GM12878 (cell line): ENCODE measurements at regions not wholly inside any gene's neighbourhood (a gene's known extent, or its start where the extent isn't known, plus 50 kb on each side); places are given as distances from the start of the nearest gene placed in this dataset.

Experiments used
- ASH2L ChIP-seq: fragments of 300-600, 200-600 bp; sonication (generic); IDR thresholded peaks from 2 replicates; pipeline ENCODE4 v1.6.1; 2017; ENCODE audit warnings: low read depth, mild to moderate bottlenecking, borderline replicate concordance
- ETV6 ChIP-seq, 2 experiments: fragments of 450-650 bp in 1 of 2; IDR thresholded peaks in 1 of 2; conservative IDR thresholded peaks in 1 of 2; 2 replicates each; pipeline ENCODE4 v1.6.1; 2014; ENCODE audit warnings: antibody characterized with exemption in 1 of 2, borderline replicate concordance in 1 of 2, low read depth in 1 of 2, mild to moderate bottlenecking in 1 of 2, moderate library complexity in 1 of 2
- HDAC2 ChIP-seq: fragments of 200-600 bp; sonication (generic); IDR thresholded peaks from 2 replicates; pipeline ENCODE4 v1.6.1; 2017
- MYC ChIP-seq: IDR thresholded peaks from 2 replicates; pipeline ENCODE4 v1.6.1; 2011; ENCODE audit warnings: mild to moderate bottlenecking, low read length, moderate library complexity, inconsistent platforms; ENCODE audit not compliant: insufficient read depth, insufficient replicate concordance, insufficient read length, severe bottlenecking
- POLR2A ChIP-seq: IDR thresholded peaks from 2 replicates; pipeline ENCODE4 v1.6.1; 2011; ENCODE audit warnings: low read depth, mild to moderate bottlenecking, low read length
- SIX5 ChIP-seq: IDR thresholded peaks from 2 replicates; pipeline ENCODE4 v1.6.1; 2011; ENCODE audit warnings: mild to moderate bottlenecking, low read depth, low read length, moderate library complexity; ENCODE audit not compliant: severe bottlenecking
- SREBF2 ChIP-seq: IDR thresholded peaks from 2 replicates; pipeline ENCODE4 v1.6.1; 2012; ENCODE audit warnings: mild to moderate bottlenecking, low read length
- TAF1 ChIP-seq: IDR thresholded peaks from 2 replicates; pipeline ENCODE4 v1.6.1; 2011; ENCODE audit warnings: mild to moderate bottlenecking, low read depth, low read length, borderline replicate concordance
- TF ChIP-seq, protein P1 (sequence below), 3 experiments: IDR thresholded peaks in 2 of 3; conservative IDR thresholded peaks in 1 of 3; 2 replicates each; pipeline ENCODE4 v1.5.1; 2011; ENCODE audit warnings: low read depth in 3 of 3, low read length in 3 of 3, mild to moderate bottlenecking in 3 of 3, control low read depth in 2 of 3, moderate library complexity in 2 of 3, inconsistent platforms in 1 of 3, mixed read lengths in 1 of 3; ENCODE audit not compliant: control insufficient read depth in 2 of 3, insufficient read depth in 1 of 3; ENCODE audit errors: extremely low read depth in 1 of 3
- TF ChIP-seq, protein P2 (sequence below): IDR thresholded peaks from 2 replicates; pipeline ENCODE4 v1.6.1; 2012; ENCODE audit warnings: low read length, inconsistent platforms
- TF ChIP-seq, protein P3 (sequence below): IDR thresholded peaks from 2 replicates; pipeline ENCODE4 v1.6.1; 2012; ENCODE audit warnings: low read depth, low read length, improper control_type of control experiment
- TF ChIP-seq, protein P4 (sequence below): fragments of 450-650 bp; formaldehyde crosslinking; IDR thresholded peaks from 2 replicates; pipeline ENCODE4 v1.4.0; 2020; ENCODE audit warnings: mild to moderate bottlenecking, moderate library complexity

DNA sequence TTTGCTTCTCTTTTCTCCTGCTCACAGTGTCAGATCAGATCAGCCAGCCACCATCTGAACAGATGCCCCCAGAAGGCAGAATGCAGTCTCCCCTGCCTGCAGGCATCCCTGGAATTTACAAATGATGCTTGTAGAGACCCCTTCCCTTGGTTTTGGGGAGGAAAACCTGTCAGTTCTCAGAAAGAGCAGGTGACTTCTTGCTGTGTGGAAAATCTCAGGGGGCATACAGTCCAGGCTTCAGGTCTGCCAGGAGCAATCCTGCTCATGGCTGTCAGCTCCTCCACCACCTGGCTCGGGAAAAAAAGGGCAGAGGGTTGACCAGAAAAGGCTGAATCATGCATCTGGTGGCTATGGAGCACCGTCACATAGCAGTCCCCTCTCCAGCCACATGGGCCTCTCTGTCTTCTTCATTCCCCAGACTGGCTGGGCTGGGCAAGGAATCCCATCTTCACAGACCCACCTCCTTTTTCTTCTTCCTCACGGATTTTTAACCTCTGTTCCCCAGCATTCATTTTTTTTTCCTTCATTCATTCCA, 107.0 kb downstream of the KCNF1 start:
- no peak for TF ChIP-seq TAF1
- TF ChIP-seq, protein P1, sequence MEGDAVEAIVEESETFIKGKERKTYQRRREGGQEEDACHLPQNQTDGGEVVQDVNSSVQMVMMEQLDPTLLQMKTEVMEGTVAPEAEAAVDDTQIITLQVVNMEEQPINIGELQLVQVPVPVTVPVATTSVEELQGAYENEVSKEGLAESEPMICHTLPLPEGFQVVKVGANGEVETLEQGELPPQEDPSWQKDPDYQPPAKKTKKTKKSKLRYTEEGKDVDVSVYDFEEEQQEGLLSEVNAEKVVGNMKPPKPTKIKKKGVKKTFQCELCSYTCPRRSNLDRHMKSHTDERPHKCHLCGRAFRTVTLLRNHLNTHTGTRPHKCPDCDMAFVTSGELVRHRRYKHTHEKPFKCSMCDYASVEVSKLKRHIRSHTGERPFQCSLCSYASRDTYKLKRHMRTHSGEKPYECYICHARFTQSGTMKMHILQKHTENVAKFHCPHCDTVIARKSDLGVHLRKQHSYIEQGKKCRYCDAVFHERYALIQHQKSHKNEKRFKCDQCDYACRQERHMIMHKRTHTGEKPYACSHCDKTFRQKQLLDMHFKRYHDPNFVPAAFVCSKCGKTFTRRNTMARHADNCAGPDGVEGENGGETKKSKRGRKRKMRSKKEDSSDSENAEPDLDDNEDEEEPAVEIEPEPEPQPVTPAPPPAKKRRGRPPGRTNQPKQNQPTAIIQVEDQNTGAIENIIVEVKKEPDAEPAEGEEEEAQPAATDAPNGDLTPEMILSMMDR (IDR thresholded peaks at IDR 0.05 in 2 of 3, conservative IDR thresholded peaks at IDR 0.05 in 1 of 3; ENCODE audit: control insufficient read depth in 2 of 3, extremely low read depth in 1 of 3, insufficient read depth in 1 of 3, low read depth in 3 of 3, low read length in 3 of 3), result no peak
- no peak for TF ChIP-seq ASH2L
- TF ChIP-seq, protein P2, sequence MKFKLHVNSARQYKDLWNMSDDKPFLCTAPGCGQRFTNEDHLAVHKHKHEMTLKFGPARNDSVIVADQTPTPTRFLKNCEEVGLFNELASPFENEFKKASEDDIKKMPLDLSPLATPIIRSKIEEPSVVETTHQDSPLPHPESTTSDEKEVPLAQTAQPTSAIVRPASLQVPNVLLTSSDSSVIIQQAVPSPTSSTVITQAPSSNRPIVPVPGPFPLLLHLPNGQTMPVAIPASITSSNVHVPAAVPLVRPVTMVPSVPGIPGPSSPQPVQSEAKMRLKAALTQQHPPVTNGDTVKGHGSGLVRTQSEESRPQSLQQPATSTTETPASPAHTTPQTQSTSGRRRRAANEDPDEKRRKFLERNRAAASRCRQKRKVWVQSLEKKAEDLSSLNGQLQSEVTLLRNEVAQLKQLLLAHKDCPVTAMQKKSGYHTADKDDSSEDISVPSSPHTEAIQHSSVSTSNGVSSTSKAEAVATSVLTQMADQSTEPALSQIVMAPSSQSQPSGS, result no peak
- TF ChIP-seq, protein P3, sequence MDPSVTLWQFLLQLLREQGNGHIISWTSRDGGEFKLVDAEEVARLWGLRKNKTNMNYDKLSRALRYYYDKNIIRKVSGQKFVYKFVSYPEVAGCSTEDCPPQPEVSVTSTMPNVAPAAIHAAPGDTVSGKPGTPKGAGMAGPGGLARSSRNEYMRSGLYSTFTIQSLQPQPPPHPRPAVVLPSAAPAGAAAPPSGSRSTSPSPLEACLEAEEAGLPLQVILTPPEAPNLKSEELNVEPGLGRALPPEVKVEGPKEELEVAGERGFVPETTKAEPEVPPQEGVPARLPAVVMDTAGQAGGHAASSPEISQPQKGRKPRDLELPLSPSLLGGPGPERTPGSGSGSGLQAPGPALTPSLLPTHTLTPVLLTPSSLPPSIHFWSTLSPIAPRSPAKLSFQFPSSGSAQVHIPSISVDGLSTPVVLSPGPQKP, result no peak
- no peak for TF ChIP-seq ETV6 (conservative IDR thresholded peaks at IDR 0.05 in 1 of 2, IDR thresholded peaks at IDR 0.05 in 1 of 2; ENCODE audit: borderline replicate concordance in 1 of 2, low read depth in 1 of 2)
- TF ChIP-seq, protein P4, sequence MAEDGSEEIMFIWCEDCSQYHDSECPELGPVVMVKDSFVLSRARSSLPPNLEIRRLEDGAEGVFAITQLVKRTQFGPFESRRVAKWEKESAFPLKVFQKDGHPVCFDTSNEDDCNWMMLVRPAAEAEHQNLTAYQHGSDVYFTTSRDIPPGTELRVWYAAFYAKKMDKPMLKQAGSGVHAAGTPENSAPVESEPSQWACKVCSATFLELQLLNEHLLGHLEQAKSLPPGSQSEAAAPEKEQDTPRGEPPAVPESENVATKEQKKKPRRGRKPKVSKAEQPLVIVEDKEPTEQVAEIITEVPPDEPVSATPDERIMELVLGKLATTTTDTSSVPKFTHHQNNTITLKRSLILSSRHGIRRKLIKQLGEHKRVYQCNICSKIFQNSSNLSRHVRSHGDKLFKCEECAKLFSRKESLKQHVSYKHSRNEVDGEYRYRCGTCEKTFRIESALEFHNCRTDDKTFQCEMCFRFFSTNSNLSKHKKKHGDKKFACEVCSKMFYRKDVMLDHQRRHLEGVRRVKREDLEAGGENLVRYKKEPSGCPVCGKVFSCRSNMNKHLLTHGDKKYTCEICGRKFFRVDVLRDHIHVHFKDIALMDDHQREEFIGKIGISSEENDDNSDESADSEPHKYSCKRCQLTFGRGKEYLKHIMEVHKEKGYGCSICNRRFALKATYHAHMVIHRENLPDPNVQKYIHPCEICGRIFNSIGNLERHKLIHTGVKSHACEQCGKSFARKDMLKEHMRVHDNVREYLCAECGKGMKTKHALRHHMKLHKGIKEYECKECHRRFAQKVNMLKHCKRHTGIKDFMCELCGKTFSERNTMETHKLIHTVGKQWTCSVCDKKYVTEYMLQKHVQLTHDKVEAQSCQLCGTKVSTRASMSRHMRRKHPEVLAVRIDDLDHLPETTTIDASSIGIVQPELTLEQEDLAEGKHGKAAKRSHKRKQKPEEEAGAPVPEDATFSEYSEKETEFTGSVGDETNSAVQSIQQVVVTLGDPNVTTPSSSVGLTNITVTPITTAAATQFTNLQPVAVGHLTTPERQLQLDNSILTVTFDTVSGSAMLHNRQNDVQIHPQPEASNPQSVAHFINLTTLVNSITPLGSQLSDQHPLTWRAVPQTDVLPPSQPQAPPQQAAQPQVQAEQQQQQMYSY (CRISPR knock-in tag), result no peak
- no peak for TF ChIP-seq SIX5
- TF ChIP-seq POLR2A, result no peak
- TF ChIP-seq HDAC2, result no peak
- no peak for TF ChIP-seq SREBF2
- no peak for TF ChIP-seq MYC
